NCI-H1694 (cell line): ENCODE measurements at regions not wholly inside any gene's neighbourhood (a gene's known extent, or its start where the extent isn't known, plus 50 kb on each side); places are given as distances from the start of the nearest gene placed in this dataset.
"Not testable (repeated sequence)": the region's sequence is repeated elsewhere in the genome, so short reads cannot be mapped to it uniquely, and the experiment has no call there.

Experiments
- DNase-seq: peaks from one replicate; lab custom pipeline; 2025; lab: John Stamatoyannopoulos, UW

GRCh38 chr3:75445234-75445633, 218.9 kb upstream of the FRG2C start:
- DNase-seq, result not testable (repeated sequence)

GRCh38 chr3:75446948-75447347, 217.2 kb upstream of the FRG2C start:
- DNase-seq, result not testable (repeated sequence)

GRCh38 chr3:75453328-75453727, 210.8 kb upstream of the FRG2C start:
- DNase-seq, result peak; percentile 39

- not testable (repeated sequence) for DNase-seq
Measured at GRCh38 chr3:75453839-75454238, 210.3 kb upstream of the FRG2C start.

GRCh38 chr3:75474530-75474929, 189.6 kb upstream of the FRG2C start:
- not testable (repeated sequence) for DNase-seq

- not testable (repeated sequence) for DNase-seq
Measured at GRCh38 chr3:75496600-75496999, 167.5 kb upstream of the FRG2C start.

GRCh38 chr3:75500357-75500756, 163.8 kb upstream of the FRG2C start:
- DNase-seq, result not testable (repeated sequence)

GRCh38 chr3:75502171-75502570, 162.0 kb upstream of the FRG2C start:
- not testable (repeated sequence) for DNase-seq

- not testable (repeated sequence) for DNase-seq
Measured at GRCh38 chr3:75502769-75503756, 161.1 kb upstream of the FRG2C start.

- no peak for DNase-seq
Measured at GRCh38 chr3:75506603-75507002, 157.5 kb upstream of the FRG2C start.

- DNase-seq, result not testable (repeated sequence)
Measured at GRCh38 chr3:75507956-75508355, 156.2 kb upstream of the FRG2C start.

GRCh38 chr3:75527657-75528056, 136.5 kb upstream of the FRG2C start:
- DNase-seq, result not testable (repeated sequence)

- peak; percentile 1 for DNase-seq
Measured at GRCh38 chr3:75552095-75552494, 112.0 kb upstream of the FRG2C start.

- DNase-seq, result not testable (repeated sequence)
Measured at GRCh38 chr3:75564427-75564826, 99.7 kb upstream of the FRG2C start.

- not testable (repeated sequence) for DNase-seq
Measured at GRCh38 chr3:75572303-75572702, 91.8 kb upstream of the FRG2C start.

- DNase-seq, result not testable (repeated sequence)
Measured at GRCh38 chr3:75579091-75579490, 85.0 kb upstream of the FRG2C start.

GRCh38 chr3:75579536-75579935, 84.6 kb upstream of the FRG2C start:
- not testable (repeated sequence) for DNase-seq

- not testable (repeated sequence) for DNase-seq
Measured at GRCh38 chr3:75579981-75580782, 83.9 kb upstream of the FRG2C start.

- not testable (repeated sequence) for DNase-seq
Measured at GRCh38 chr3:75582536-75582935, 81.6 kb upstream of the FRG2C start.

GRCh38 chr3:75583116-75583515, 81.0 kb upstream of the FRG2C start:
- not testable (repeated sequence) for DNase-seq

GRCh38 chr3:75587695-75588094, 76.4 kb upstream of the FRG2C start:
- DNase-seq, result not testable (repeated sequence)

GRCh38 chr3:75590382-75590781, 73.7 kb upstream of the FRG2C start:
- not testable (repeated sequence) for DNase-seq
